ENCODE measurements at regions not wholly inside any gene's neighbourhood (a gene's known extent, or its start where the extent isn't known, plus 50 kb on each side); places are given as distances from the start of the nearest gene placed in this dataset.
A peak's percentile ranks its signal among the peaks of the same experiment; 100 is the strongest.

DNA sequence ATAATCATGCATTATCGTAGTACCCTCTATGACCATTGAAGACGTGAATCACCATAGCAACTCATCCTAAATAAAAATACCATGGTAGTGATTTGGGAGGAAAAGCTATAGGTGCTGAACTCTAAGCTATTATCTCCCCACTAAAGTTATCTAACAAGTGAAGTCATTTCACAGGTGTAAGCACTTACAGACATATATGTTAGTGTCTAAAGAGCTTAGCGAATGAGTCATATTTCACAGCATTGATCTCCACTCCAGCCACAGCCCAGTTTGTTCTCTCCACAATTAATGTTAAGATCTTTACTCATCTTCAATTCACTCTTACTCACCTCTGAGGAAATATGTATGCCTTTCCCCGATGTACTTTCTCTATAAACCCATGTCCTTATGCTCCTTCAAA is 57.0 kb downstream of the DCAF8L1 start (continued):
- TF ChIP-seq CHD2 (IDR thresholded peaks at IDR 0.05; ENCODE audit: borderline replicate concordance, low read depth, low read length), result no peak

DNA sequence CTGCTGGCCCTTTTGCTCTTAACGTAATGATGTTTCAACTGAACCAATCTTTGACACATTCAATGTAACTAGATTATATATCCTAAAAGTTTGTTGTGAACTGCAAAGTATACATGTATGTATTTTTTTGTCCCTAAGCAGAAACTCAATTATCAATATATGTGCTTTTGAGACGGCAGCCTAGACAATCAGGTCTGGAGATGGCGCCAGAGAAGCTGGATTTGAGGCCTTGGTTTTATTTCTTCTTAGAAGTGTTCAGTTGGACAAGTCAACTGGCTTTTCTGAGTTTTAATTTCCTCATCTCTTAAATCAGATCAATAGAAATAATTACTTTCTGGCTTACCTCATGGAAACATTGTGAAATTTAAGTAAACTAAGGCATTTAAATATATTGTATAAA is 62.5 kb downstream of the DCAF8L1 start:
- ATAC-seq, result no peak
- ChIA-PET RAD21 (ENCODE audit: unreplicated experiment) (no interaction called here), POLR2A (no interaction called here), CTCF (interaction anchor here (1.2 kb wide), 1 partner anchor 44 kb away, joined by 3 read pairs; no protein-coding TSS in a partner anchor), SMC1A (ENCODE audit: uncharacterized antibody, unreplicated experiment) (interaction anchor here (1.6 kb wide), 1 partner anchor 17 kb away, joined by 5 read pairs; no protein-coding TSS in a partner anchor)
- H2AFZ ChIP-seq (ENCODE audit: control insufficient read depth, low read depth, low read length), result no peak overlapping the region
- in situ Hi-C loops (cut with MboI) (no loop called here), intact Hi-C loops (cut with micrococcal nuclease; ENCODE audit: unreplicated experiment) (no loop called here)
- H3K9ac ChIP-seq (ENCODE audit: control insufficient read depth, insufficient read depth, low read length), result no peak overlapping the region
- H4K20me1 ChIP-seq (ENCODE audit: control insufficient read depth, insufficient read depth), result no peaks in the 10 kb centered on the region
- no peaks in the 10 kb centered on the region for H3K27me3 ChIP-seq (replicated peaks in 1 of 2; ENCODE audit: control insufficient read depth in 2 of 2, insufficient read depth in 2 of 2, low read length in 1 of 2)
- H3K4me2 ChIP-seq (ENCODE audit: control insufficient read depth, insufficient read depth), result no peak overlapping the region
- no peak for TF ChIP-seq POLR2AphosphoS5 (IDR thresholded peaks at IDR 0.05; ENCODE audit: low read length)
- TF ChIP-seq, protein P1, sequence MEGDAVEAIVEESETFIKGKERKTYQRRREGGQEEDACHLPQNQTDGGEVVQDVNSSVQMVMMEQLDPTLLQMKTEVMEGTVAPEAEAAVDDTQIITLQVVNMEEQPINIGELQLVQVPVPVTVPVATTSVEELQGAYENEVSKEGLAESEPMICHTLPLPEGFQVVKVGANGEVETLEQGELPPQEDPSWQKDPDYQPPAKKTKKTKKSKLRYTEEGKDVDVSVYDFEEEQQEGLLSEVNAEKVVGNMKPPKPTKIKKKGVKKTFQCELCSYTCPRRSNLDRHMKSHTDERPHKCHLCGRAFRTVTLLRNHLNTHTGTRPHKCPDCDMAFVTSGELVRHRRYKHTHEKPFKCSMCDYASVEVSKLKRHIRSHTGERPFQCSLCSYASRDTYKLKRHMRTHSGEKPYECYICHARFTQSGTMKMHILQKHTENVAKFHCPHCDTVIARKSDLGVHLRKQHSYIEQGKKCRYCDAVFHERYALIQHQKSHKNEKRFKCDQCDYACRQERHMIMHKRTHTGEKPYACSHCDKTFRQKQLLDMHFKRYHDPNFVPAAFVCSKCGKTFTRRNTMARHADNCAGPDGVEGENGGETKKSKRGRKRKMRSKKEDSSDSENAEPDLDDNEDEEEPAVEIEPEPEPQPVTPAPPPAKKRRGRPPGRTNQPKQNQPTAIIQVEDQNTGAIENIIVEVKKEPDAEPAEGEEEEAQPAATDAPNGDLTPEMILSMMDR (IDR thresholded peaks at IDR 0.05 in 2 of 3, conservative IDR thresholded peaks at IDR 0.05 in 1 of 3; ENCODE audit: control insufficient read depth in 2 of 3, extremely low read depth in 1 of 3, insufficient read depth in 1 of 3, low read depth in 3 of 3, low read length in 3 of 3), result 0 out of 6 replicates have a peak, but pooled peaks of 1 of the 3 experiments have one; percentile 4
- DNase-seq (ENCODE audit: low read depth, low spot score), result no peak
- no TSS peak for BruUV-seq (replicated peaks)
- 26% methylated on average over 3 of the region's 3 CpGs for WGBS (ENCODE audit: insufficient coverage, insufficient replicate concordance, low lambda C conversion rate, missing lambda C conversion rate)
- FAIRE-seq, result no peak
- H3K9me3 ChIP-seq (replicated peaks; ENCODE audit: control insufficient read depth, insufficient read depth, low read length), result no peaks in the 10 kb centered on the region
- H3K36me3 ChIP-seq (ENCODE audit: control insufficient read depth in 2 of 2, insufficient read depth in 2 of 2, low read length in 1 of 2), result no peaks in the 10 kb centered on the region
- H3K79me2 ChIP-seq (ENCODE audit: control insufficient read depth, insufficient read depth, low read length), result no peaks in the 10 kb centered on the region
- H3K4me1 ChIP-seq (ENCODE audit: control insufficient read depth, insufficient read depth, low read length), result no peaks in the 10 kb centered on the region
- no peak overlapping the region for H3K4me3 ChIP-seq
- no peak overlapping the region for H3K27ac ChIP-seq (ENCODE audit: control insufficient read depth, insufficient read depth)

Data from GM12878 (cell line).